IMR-90 (cell line): ENCODE measurements at regions not wholly inside any gene's neighbourhood (a gene's known extent, or its start where the extent isn't known, plus 50 kb on each side); places are given as distances from the start of the nearest gene placed in this dataset.

Experiments
- BHLHE40 ChIP-seq: fragments of 150-350 bp; IDR thresholded peaks from 2 replicates; pipeline ENCODE4 v1.6.1; 2016; ENCODE audit warnings: mild to moderate bottlenecking, low read depth, low read length
- MAFK ChIP-seq: IDR thresholded peaks from 2 replicates; pipeline ENCODE4 v1.6.1; 2012; ENCODE audit warnings: low read depth, low read length, improper control_type of control experiment
- POLR2A ChIP-seq: IDR thresholded peaks from 2 replicates; pipeline ENCODE4 v1.6.1; 2012; ENCODE audit warnings: mild to moderate bottlenecking, low read depth, low read length
- TF ChIP-seq, protein P1 (sequence below): conservative IDR thresholded peaks from 2 replicates; pipeline ENCODE4 v1.5.1; 2012; ENCODE audit warnings: mild to moderate bottlenecking, low read depth, low read length, improper control_type of control experiment

DNA sequence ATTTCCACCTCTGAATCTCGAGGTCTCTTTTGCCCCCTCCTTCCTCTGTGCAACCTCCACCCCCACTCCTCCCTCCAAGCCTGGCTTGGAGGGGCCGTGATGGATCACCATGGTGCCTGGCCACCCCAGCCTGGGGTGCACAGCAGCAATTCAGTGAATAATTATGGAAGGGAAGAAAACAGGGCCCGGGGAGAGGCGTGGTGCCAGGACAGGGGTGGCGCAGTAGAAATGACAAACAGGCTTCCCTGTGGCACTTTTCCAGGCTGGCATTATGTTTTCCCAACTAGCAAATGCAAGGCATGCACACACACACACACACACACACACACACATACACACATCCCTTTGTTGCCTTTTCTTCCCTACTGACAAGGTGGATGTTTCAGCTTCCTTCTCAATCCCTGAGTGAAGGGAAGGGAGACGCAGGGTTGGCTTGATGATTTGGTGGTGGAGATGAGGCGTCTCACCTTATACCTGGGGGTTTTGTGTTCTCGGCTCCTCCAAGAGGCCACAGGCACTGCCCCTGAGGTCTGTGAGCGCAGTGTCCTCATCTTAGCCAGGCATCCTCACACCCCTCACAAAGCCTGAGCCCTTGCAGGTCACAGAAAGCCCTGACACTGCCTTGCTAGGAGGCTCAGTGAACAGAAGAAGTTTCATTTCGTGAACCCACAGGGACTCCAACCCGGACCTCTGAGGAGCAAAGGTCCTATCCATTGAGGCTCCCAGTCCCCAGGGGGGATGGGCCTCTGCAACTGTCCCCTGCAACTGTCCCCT, 215.8 kb downstream of the MATN1 start:
- TF ChIP-seq POLR2A, result no peak
- TF ChIP-seq, protein P1, sequence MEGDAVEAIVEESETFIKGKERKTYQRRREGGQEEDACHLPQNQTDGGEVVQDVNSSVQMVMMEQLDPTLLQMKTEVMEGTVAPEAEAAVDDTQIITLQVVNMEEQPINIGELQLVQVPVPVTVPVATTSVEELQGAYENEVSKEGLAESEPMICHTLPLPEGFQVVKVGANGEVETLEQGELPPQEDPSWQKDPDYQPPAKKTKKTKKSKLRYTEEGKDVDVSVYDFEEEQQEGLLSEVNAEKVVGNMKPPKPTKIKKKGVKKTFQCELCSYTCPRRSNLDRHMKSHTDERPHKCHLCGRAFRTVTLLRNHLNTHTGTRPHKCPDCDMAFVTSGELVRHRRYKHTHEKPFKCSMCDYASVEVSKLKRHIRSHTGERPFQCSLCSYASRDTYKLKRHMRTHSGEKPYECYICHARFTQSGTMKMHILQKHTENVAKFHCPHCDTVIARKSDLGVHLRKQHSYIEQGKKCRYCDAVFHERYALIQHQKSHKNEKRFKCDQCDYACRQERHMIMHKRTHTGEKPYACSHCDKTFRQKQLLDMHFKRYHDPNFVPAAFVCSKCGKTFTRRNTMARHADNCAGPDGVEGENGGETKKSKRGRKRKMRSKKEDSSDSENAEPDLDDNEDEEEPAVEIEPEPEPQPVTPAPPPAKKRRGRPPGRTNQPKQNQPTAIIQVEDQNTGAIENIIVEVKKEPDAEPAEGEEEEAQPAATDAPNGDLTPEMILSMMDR, result no peak
- no peak for TF ChIP-seq MAFK
- TF ChIP-seq BHLHE40, result no peak
